Uterus (tissue), 2 donors: ENCODE measurements at regions not wholly inside any gene's neighbourhood (a gene's known extent, or its start where the extent isn't known, plus 50 kb on each side); places are given as distances from the start of the nearest gene placed in this dataset.

Source experiments
- POLR2A ChIP-seq, 2 donors: fragments of 450-650 bp; IDR thresholded peaks; one replicate each; pipeline ENCODE4 v1.6.1; 2016; ENCODE audit warnings: antibody characterized with exemption in 2 of 2, mild to moderate bottlenecking in 1 of 2, moderate library complexity in 1 of 2
- TF ChIP-seq, protein P1 (sequence below), 4 experiments: fragments of 200-600 bp in 2 of 4; fragments of 450-650 bp in 2 of 4; sonication (generic) in 2 of 4; IDR thresholded peaks; one replicate each; pipeline ENCODE4 v1.5.1; 2016 to 2019; ENCODE audit warnings: antibody characterized with exemption in 4 of 4, mild to moderate bottlenecking in 2 of 4, moderate library complexity in 1 of 4

- TF ChIP-seq, protein P1, sequence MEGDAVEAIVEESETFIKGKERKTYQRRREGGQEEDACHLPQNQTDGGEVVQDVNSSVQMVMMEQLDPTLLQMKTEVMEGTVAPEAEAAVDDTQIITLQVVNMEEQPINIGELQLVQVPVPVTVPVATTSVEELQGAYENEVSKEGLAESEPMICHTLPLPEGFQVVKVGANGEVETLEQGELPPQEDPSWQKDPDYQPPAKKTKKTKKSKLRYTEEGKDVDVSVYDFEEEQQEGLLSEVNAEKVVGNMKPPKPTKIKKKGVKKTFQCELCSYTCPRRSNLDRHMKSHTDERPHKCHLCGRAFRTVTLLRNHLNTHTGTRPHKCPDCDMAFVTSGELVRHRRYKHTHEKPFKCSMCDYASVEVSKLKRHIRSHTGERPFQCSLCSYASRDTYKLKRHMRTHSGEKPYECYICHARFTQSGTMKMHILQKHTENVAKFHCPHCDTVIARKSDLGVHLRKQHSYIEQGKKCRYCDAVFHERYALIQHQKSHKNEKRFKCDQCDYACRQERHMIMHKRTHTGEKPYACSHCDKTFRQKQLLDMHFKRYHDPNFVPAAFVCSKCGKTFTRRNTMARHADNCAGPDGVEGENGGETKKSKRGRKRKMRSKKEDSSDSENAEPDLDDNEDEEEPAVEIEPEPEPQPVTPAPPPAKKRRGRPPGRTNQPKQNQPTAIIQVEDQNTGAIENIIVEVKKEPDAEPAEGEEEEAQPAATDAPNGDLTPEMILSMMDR (IDR thresholded peaks at IDR 0.05): no peak
- TF ChIP-seq POLR2A (IDR thresholded peaks at IDR 0.05): no peak
Measured at GRCh38 chr3:34421762-34422161, 623.3 kb downstream of the PDCD6IP start.
